ENCODE measurements at regions not wholly inside any gene's neighbourhood (a gene's known extent, or its start where the extent isn't known, plus 50 kb on each side); places are given as distances from the start of the nearest gene placed in this dataset.

GRCh38 chr17:69717819-69718218, 303.3 kb downstream of the MAP2K6 start:
- TF ChIP-seq CTCF (IDR thresholded peaks at IDR 0.05; ENCODE audit: insufficient read depth, low read depth, low read length) (no peak), EZH2 (IDR thresholded peaks at IDR 0.05; ENCODE audit: insufficient read depth, low read length) (no peak)

All from astrocyte (in vitro differentiated cells and primary cell).